SU-DHL-6 (cell line): ENCODE measurements at regions not wholly inside any gene's neighbourhood (a gene's known extent, or its start where the extent isn't known, plus 50 kb on each side); places are given as distances from the start of the nearest gene placed in this dataset.

Source experiments
- H2AFZ ChIP-seq: fragments of 200-600 bp; sonication (generic); 2 replicates; pipeline ENCODE4 v1.6.1; 2014; ENCODE audit warnings: low read depth, mild to moderate bottlenecking, moderate library complexity, mixed read lengths, antibody characterized with exemption, low read length; ENCODE audit not compliant: severe bottlenecking
- H3F3A ChIP-seq: fragments of 200-600 bp; shearing (Covaris generic); 2 replicates; pipeline ENCODE4 v1.6.0; 2016; ENCODE audit warnings: antibody characterized with exemption, mild to moderate bottlenecking; ENCODE audit not compliant: insufficient read depth
- H3K27ac ChIP-seq: fragments of 200-600 bp; sonication (generic); 2 replicates; pipeline ENCODE4 v1.5.1; 2016; ENCODE audit warnings: low read depth, mild to moderate bottlenecking, low read length, moderate library complexity, mixed read lengths
- H3K27me3 ChIP-seq: fragments of 200-600 bp; sonication (generic), shearing (Covaris generic); 2 replicates; pipeline ENCODE4 v1.6.0; 2014; ENCODE audit warnings: mild to moderate bottlenecking, low read length
- H3K36me3 ChIP-seq: fragments of 200-600 bp; sonication (generic); 2 replicates; pipeline ENCODE4 v1.6.1; 2014; ENCODE audit warnings: mild to moderate bottlenecking, low read length, mixed read lengths
- H3K4me2 ChIP-seq: fragments of 300-600, 200-600 bp; shearing (Covaris generic), sonication (generic); 2 replicates; pipeline ENCODE4 v1.6.0; 2014; ENCODE audit warnings: low read length, low read depth, mild to moderate bottlenecking; ENCODE audit not compliant: poor library complexity, severe bottlenecking
- H3K4me3 ChIP-seq: fragments of 200-600 bp; sonication (generic); 2 replicates; pipeline ENCODE4 v1.5.1; 2014; ENCODE audit warnings: antibody characterized with exemption, low read length, mild to moderate bottlenecking, mixed read lengths; ENCODE audit not compliant: insufficient read depth, poor library complexity, severe bottlenecking
- H3K79me2 ChIP-seq: fragments of 200-600 bp; sonication (generic); 2 replicates; pipeline ENCODE4 v1.6.1; 2014; ENCODE audit warnings: mild to moderate bottlenecking, low read length, moderate library complexity; ENCODE audit not compliant: insufficient read depth
- H3K9ac ChIP-seq: fragments of 200-600 bp; sonication (generic); 2 replicates; pipeline ENCODE4 v1.7.0; 2014; ENCODE audit warnings: mild to moderate bottlenecking, low read length
- H3K9me2 ChIP-seq: fragments of 200-600 bp; sonication (generic); replicated peaks from 2 replicates; pipeline ENCODE4 v1.6.1; 2014; ENCODE audit warnings: low read length; ENCODE audit not compliant: insufficient read depth
- H3K9me3 ChIP-seq: fragments of 200-600 bp; sonication (generic); 2 replicates; pipeline ENCODE4 v1.6.1; 2014; ENCODE audit warnings: low read length, mixed read lengths; ENCODE audit not compliant: insufficient read depth
- H4K20me1 ChIP-seq: fragments of 200-600 bp; sonication (generic); 2 replicates; pipeline ENCODE4 v1.6.1; 2014; ENCODE audit warnings: low read depth, mild to moderate bottlenecking, antibody characterized with exemption, low read length, moderate library complexity, mixed read lengths
- EZH2phosphoT487 ChIP-seq: fragments of 200-600 bp; sonication (generic), shearing (Covaris generic); conservative IDR thresholded peaks from 2 replicates; pipeline ENCODE4 v1.6.1; 2018; ENCODE audit warnings: mild to moderate bottlenecking, antibody characterized with exemption, low read length, moderate library complexity, mixed read lengths
- TF ChIP-seq, protein P1 (sequence below): fragments of 200-600 bp; sonication (generic); IDR thresholded peaks from one replicate; pipeline ENCODE4 v1.5.1; 2017; ENCODE audit warnings: antibody characterized with exemption, mild to moderate bottlenecking, low read length, moderate library complexity; ENCODE audit not compliant: insufficient read depth, poor library complexity, severe bottlenecking

DNA sequence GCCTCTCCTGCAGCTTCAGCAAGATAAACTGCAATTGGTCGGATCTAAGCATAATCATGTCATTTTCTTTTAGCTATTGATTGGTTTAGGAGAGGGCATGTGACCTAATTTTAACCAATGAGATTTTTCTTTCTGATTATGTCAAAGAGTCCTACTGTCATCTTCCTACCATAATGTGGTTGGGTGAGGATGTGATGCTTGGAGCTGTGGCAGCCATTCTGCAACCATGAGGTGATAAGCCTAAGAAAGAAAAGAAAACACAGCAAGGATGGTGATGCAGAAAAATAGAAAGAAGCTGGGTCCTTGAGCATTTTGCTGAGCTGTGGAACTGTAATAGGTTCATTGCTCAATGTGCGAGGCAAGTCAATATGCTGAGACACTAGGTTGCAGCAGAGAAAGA lies 121.7 kb upstream of the CRHR1 start:
- no peaks in the 10 kb centered on the region; the same call in 1 of the 2 replicates for H3K27me3 ChIP-seq

DNA sequence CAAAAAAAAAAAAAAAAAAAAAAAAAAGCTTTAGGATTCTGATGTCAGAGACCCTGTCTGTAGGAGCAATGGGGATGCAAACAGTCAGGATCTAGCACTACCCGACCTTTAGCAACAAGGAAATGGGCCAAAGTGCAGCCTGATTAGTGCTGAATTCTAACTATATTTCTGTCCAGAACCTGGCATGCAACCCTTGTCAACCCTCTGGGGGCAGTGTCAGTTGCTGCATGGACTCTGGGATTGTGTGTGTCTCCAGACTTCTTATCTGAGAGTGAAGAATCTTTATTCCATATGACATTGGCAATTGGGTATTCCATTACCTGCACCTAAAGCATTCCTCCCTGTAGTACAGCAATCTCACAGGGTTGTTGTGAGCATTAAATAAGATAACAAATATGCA lies 120.3 kb upstream of the CRHR1 start:
- Histone ChIP-seq H3K9ac (no peak overlapping the region), H3K27me3 (no peaks in the 10 kb centered on the region; the same call in 1 of the 2 replicates), H3K9me2 (no peaks in the 10 kb centered on the region), H2AFZ (no peak overlapping the region), H3K4me3 (no peak overlapping the region), H3K79me2 (no peaks in the 10 kb centered on the region), H3K36me3 (no peaks in the 10 kb centered on the region), H3K9me3 (no peaks in the 10 kb centered on the region), H3F3A (no peaks in the 10 kb centered on the region), H4K20me1 (no peaks in the 10 kb centered on the region), H3K27ac (no peak overlapping the region), H3K4me2 (no peak overlapping the region)
- TF ChIP-seq, protein P1, sequence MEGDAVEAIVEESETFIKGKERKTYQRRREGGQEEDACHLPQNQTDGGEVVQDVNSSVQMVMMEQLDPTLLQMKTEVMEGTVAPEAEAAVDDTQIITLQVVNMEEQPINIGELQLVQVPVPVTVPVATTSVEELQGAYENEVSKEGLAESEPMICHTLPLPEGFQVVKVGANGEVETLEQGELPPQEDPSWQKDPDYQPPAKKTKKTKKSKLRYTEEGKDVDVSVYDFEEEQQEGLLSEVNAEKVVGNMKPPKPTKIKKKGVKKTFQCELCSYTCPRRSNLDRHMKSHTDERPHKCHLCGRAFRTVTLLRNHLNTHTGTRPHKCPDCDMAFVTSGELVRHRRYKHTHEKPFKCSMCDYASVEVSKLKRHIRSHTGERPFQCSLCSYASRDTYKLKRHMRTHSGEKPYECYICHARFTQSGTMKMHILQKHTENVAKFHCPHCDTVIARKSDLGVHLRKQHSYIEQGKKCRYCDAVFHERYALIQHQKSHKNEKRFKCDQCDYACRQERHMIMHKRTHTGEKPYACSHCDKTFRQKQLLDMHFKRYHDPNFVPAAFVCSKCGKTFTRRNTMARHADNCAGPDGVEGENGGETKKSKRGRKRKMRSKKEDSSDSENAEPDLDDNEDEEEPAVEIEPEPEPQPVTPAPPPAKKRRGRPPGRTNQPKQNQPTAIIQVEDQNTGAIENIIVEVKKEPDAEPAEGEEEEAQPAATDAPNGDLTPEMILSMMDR: no peak
- no peak for TF ChIP-seq EZH2phosphoT487

More for the DNA sequence above, 121.7 kb upstream of the CRHR1 start:
- Histone ChIP-seq H3K9ac (no peak overlapping the region), H4K20me1 (no peaks in the 10 kb centered on the region), H3K4me2 (no peak overlapping the region), H3K9me3 (no peaks in the 10 kb centered on the region), H3F3A (no peaks in the 10 kb centered on the region), H3K36me3 (no peaks in the 10 kb centered on the region), H3K9me2 (no peaks in the 10 kb centered on the region), H2AFZ (no peak overlapping the region), H3K4me3 (no peak overlapping the region), H3K27ac (no peak overlapping the region), H3K79me2 (no peaks in the 10 kb centered on the region)
- TF ChIP-seq, protein P1: no peak
- no peak for TF ChIP-seq EZH2phosphoT487

DNA sequence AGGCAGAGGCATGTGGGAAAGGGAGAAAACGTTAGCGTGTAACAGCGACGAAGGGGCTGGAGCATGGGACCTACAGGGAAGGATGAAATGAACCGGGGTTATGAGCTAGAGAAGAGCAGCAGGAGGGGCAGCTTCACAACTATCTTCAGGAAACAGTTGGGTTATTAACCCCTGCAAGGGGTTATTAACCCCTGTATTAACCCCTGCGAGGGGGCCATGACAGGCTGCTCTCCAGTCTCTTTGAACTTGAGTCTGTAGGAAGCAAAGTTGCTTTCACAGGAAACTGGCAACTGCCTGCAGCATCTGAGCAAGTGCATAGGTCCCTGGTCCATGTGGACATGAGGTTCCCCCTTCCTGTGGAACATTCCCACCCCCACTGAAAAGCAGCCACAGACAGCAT lies 119.2 kb upstream of the CRHR1 start:
- Histone ChIP-seq H3K27me3 (no peaks in the 10 kb centered on the region; the same call in 1 of the 2 replicates), H4K20me1 (no peaks in the 10 kb centered on the region), H3K9ac (no peak overlapping the region), H3K9me2 (no peaks in the 10 kb centered on the region), H3K36me3 (no peaks in the 10 kb centered on the region), H3K79me2 (no peaks in the 10 kb centered on the region), H3K27ac (no peak overlapping the region), H3K9me3 (no peaks in the 10 kb centered on the region), H3F3A (no peaks in the 10 kb centered on the region), H3K4me2 (no peak overlapping the region), H2AFZ (no peak overlapping the region), H3K4me3 (no peak overlapping the region)
- TF ChIP-seq, protein P1: no peak
- no peak for TF ChIP-seq EZH2phosphoT487

DNA sequence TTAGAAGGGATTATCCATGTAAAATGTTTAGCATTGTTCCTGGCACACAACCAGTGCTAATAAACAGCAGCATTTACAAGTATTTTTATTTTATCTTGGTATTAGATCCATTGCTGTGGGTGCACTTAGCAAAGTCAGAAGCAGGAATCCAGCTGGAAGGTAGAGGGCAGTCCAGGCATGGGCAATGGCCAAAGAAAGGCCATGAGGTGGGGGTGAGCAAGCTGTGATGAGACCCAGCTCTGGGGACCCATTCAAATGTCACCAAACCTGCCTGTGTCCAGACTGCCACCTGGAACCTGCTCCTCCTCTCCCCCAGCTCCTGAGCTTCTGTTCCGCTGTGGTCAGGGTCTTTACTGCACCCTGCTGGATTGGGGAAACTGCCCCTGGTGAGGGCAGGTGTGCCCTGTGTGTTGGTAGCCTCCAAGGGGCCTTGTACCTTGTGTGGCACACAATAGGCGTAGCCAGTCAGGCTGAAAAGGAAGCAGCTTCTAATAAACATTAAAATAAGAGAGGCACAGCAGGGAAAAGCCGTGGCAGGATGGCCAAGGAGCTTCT lies 118.0 kb upstream of the CRHR1 start:
- no peak overlapping the region for H3K4me2 ChIP-seq
- no peaks in the 10 kb centered on the region for H3F3A ChIP-seq
- H4K20me1 ChIP-seq: no peaks in the 10 kb centered on the region
- H3K27ac ChIP-seq: no peak overlapping the region
- no peak overlapping the region for H2AFZ ChIP-seq
- no peaks in the 10 kb centered on the region; the same call in 1 of the 2 replicates for H3K27me3 ChIP-seq
- H3K79me2 ChIP-seq: no peaks in the 10 kb centered on the region
- H3K36me3 ChIP-seq: no peaks in the 10 kb centered on the region
- no peaks in the 10 kb centered on the region for H3K9me2 ChIP-seq
- no peaks in the 10 kb centered on the region for H3K9me3 ChIP-seq
- H3K9ac ChIP-seq: no peak overlapping the region
- H3K4me3 ChIP-seq: no peak overlapping the region
- TF ChIP-seq, protein P1: no peak
